AG10803 (cell line): ENCODE measurements at regions not wholly inside any gene's neighbourhood (a gene's known extent, or its start where the extent isn't known, plus 50 kb on each side); places are given as distances from the start of the nearest gene placed in this dataset.

ENCODE experiments used
- DNase-seq: peaks from one replicate; pipeline ENCODE4 v3.0.0; 2010; ENCODE audit warnings: low read depth
- H3K4me3 ChIP-seq: 2 replicates; pipeline ENCODE4 v1.5.1; 2011; ENCODE audit warnings: mild to moderate bottlenecking, low read length, control low read depth
- CTCF ChIP-seq: conservative IDR thresholded peaks from 2 replicates; pipeline ENCODE4 v1.5.1; 2011; ENCODE audit warnings: mild to moderate bottlenecking, low read length, control low read depth, inconsistent platforms

- no peak for DNase-seq
- H3K4me3 ChIP-seq, result no peak overlapping the region
- TF ChIP-seq CTCF, result no peak
These were observed 79.7 kb upstream of the MAP4K4 start for GRCh38 chr2:101617796-101618195.

- TF ChIP-seq CTCF, result no peak
- peak; percentile 52 for DNase-seq
- H3K4me3 ChIP-seq, result no peak overlapping the region
These were observed 80.3 kb upstream of the MAP4K4 start for GRCh38 chr2:101617188-101617587.

GRCh38 chr2:101614127-101614759, 83.3 kb upstream of the MAP4K4 start:
- TF ChIP-seq CTCF, result no peak
- no peak overlapping the region for H3K4me3 ChIP-seq
- DNase-seq, result no peak

- no peak for DNase-seq
- H3K4me3 ChIP-seq, result no peak overlapping the region
- no peak for TF ChIP-seq CTCF
These were observed 84.3 kb upstream of the MAP4K4 start for GRCh38 chr2:101613056-101613704.

- no peak overlapping the region for H3K4me3 ChIP-seq
- TF ChIP-seq CTCF, result no peak
- no peak for DNase-seq
These were observed 85.5 kb upstream of the MAP4K4 start for GRCh38 chr2:101612019-101612418.

- no peak for DNase-seq
- H3K4me3 ChIP-seq, result no peak overlapping the region
- no peak for TF ChIP-seq CTCF
These were observed 86.7 kb upstream of the MAP4K4 start for GRCh38 chr2:101610750-101611315.

GRCh38 chr2:101609433-101609832, 88.1 kb upstream of the MAP4K4 start:
- no peak for DNase-seq
- no peak for TF ChIP-seq CTCF
- H3K4me3 ChIP-seq, result no peak overlapping the region
